ENCODE measurements at regions not wholly inside any gene's neighbourhood (a gene's known extent, or its start where the extent isn't known, plus 50 kb on each side); places are given as distances from the start of the nearest gene placed in this dataset.

- DNase-seq (no peak), ATAC-seq (ENCODE audit: low read depth in 2 of 2) (no peak)
- Mint-ChIP-seq H3K9me3 (peaks cover 0 to 1% (median 0%) of the 10 kb centered on the region in 7 donors), H3K36me3 (no peaks in the 10 kb centered on the region), H3K27ac (no peak overlapping the region), H3K27me3 (peaks cover 11 to 14% (median 14%) of the 10 kb centered on the region in 3 donors), H3K4me1 (no peaks in the 10 kb centered on the region), H3K4me3 (no peak overlapping the region)
Measured at GRCh38 chr9:109602987-109603386, 104.9 kb upstream of the PTPN3 start.

GRCh38 chr9:109604131-109604530 lies 106.0 kb upstream of the PTPN3 start:
- peaks cover 0 to 1% (median 0%) of the 10 kb centered on the region in 7 donors for H3K9me3 Mint-ChIP-seq
- no peak overlapping the region for H3K4me3 Mint-ChIP-seq
- no peaks in the 10 kb centered on the region for H3K36me3 Mint-ChIP-seq
- ATAC-seq (ENCODE audit: low read depth in 2 of 2): no peak
- H3K27ac Mint-ChIP-seq: no peak overlapping the region
- no peaks in the 10 kb centered on the region for H3K4me1 Mint-ChIP-seq
- peaks cover 14 to 15% (median 14%) of the 10 kb centered on the region in 3 donors for H3K27me3 Mint-ChIP-seq
- no peak for DNase-seq

GRCh38 chr9:109604781-109605180 lies 106.7 kb upstream of the PTPN3 start:
- H3K4me3 Mint-ChIP-seq: no peak overlapping the region
- DNase-seq (no peak), ATAC-seq (ENCODE audit: low read depth in 2 of 2) (no peak)
- no peaks in the 10 kb centered on the region for H3K36me3 Mint-ChIP-seq
- H3K9me3 Mint-ChIP-seq: peaks cover 0 to 1% (median 0%) of the 10 kb centered on the region in 7 donors
- no peak overlapping the region for H3K27ac Mint-ChIP-seq
- no peaks in the 10 kb centered on the region for H3K4me1 Mint-ChIP-seq
- peaks cover 13 to 14% (median 14%) of the 10 kb centered on the region in 3 donors for H3K27me3 Mint-ChIP-seq

GRCh38 chr9:109609060-109609459 lies 111.0 kb upstream of the PTPN3 start:
- Mint-ChIP-seq H3K4me1 (no peaks in the 10 kb centered on the region), H3K9me3 (no peaks in the 10 kb centered on the region), H3K4me3 (no peak overlapping the region), H3K36me3 (no peaks in the 10 kb centered on the region), H3K27ac (no peak overlapping the region), H3K27me3 (peaks cover 3 to 25% (median 5%) of the 10 kb centered on the region in 3 donors)
- DNase-seq (no peak), ATAC-seq (ENCODE audit: low read depth in 2 of 2) (no peak)

- DNase-seq (no peak), ATAC-seq (ENCODE audit: low read depth in 2 of 2) (no peak)
- Mint-ChIP-seq H3K27ac (no peak overlapping the region), H3K9me3 (peaks cover 3 to 21% (median 6%) of the 10 kb centered on the region in 7 donors), H3K27me3 (peaks cover 17 to 29% (median 26%) of the 10 kb centered on the region in 3 donors), H3K4me1 (no peaks in the 10 kb centered on the region), H3K36me3 (no peaks in the 10 kb centered on the region), H3K4me3 (no peak overlapping the region)
Measured at GRCh38 chr9:109616571-109617120, 118.5 kb upstream of the PTPN3 start.

- no peak for ATAC-seq (ENCODE audit: low read depth in 2 of 2)
- Mint-ChIP-seq H3K36me3 (no peaks in the 10 kb centered on the region), H3K4me3 (no peak overlapping the region)
Measured at GRCh38 chr9:109619310-109619709, 121.2 kb upstream of the PTPN3 start.

GRCh38 chr9:109624143-109624542 lies 126.0 kb upstream of the PTPN3 start:
- ATAC-seq (ENCODE audit: low read depth in 2 of 2) (no peak), DNase-seq (no peak)
- H3K4me1 Mint-ChIP-seq: no peaks in the 10 kb centered on the region
- peaks cover 7 to 33% (median 28%) of the 10 kb centered on the region in 3 donors for H3K27me3 Mint-ChIP-seq
- peaks cover 0 to 11% (median 6%) of the 10 kb centered on the region in 7 donors for H3K9me3 Mint-ChIP-seq
- H3K36me3 Mint-ChIP-seq: peaks cover 0 to 7% of the 10 kb centered on the region in 2 donors
- no peak overlapping the region for H3K27ac Mint-ChIP-seq
- H3K4me3 Mint-ChIP-seq: no peak overlapping the region

More at GRCh38 chr9:109619310-109619709, 121.2 kb upstream of the PTPN3 start:
- Mint-ChIP-seq H3K27me3 (peaks cover 7 to 36% (median 23%) of the 10 kb centered on the region in 3 donors), H3K9me3 (peaks cover 3 to 24% (median 7%) of the 10 kb centered on the region in 7 donors), H3K4me1 (no peaks in the 10 kb centered on the region), H3K27ac (no peak overlapping the region)
- no peak for DNase-seq

GRCh38 chr9:109624896-109625295 lies 126.8 kb upstream of the PTPN3 start:
- peaks cover 0 to 7% of the 10 kb centered on the region in 2 donors for H3K36me3 Mint-ChIP-seq
- no peak overlapping the region for H3K4me3 Mint-ChIP-seq
- peaks cover 11 to 40% (median 31%) of the 10 kb centered on the region in 3 donors for H3K27me3 Mint-ChIP-seq
- H3K9me3 Mint-ChIP-seq: peaks cover 0 to 11% (median 7%) of the 10 kb centered on the region in 7 donors
- H3K27ac Mint-ChIP-seq: no peak overlapping the region
- DNase-seq (no peak), ATAC-seq (ENCODE audit: low read depth in 2 of 2) (no peak)
- H3K4me1 Mint-ChIP-seq: no peaks in the 10 kb centered on the region

- Mint-ChIP-seq H3K27ac (no peak overlapping the region), H3K4me1 (no peaks in the 10 kb centered on the region), H3K9me3 (peaks cover 0 to 20% (median 9%) of the 10 kb centered on the region in 7 donors), H3K4me3 (no peak overlapping the region), H3K36me3 (peaks cover 0 to 7% of the 10 kb centered on the region in 2 donors), H3K27me3 (peaks cover 14 to 44% (median 28%) of the 10 kb centered on the region in 3 donors)
- DNase-seq (no peak), ATAC-seq (ENCODE audit: low read depth in 2 of 2) (no peak)
Measured at GRCh38 chr9:109627042-109627441, 128.9 kb upstream of the PTPN3 start.

GRCh38 chr9:109629615-109630014 lies 131.5 kb upstream of the PTPN3 start:
- no peak for ATAC-seq (ENCODE audit: low read depth in 2 of 2)
- H3K4me1 Mint-ChIP-seq: no peaks in the 10 kb centered on the region
- H3K27ac Mint-ChIP-seq: no peak overlapping the region
- H3K36me3 Mint-ChIP-seq: peaks cover 0 to 7% of the 10 kb centered on the region in 2 donors
- no peak for DNase-seq
- no peak overlapping the region for H3K4me3 Mint-ChIP-seq
- H3K27me3 Mint-ChIP-seq: peaks cover 21 to 44% (median 22%) of the 10 kb centered on the region in 3 donors
- H3K9me3 Mint-ChIP-seq: peaks cover 0 to 29% (median 9%) of the 10 kb centered on the region in 7 donors

- Mint-ChIP-seq H3K4me1 (no peaks in the 10 kb centered on the region), H3K27ac (no peak overlapping the region), H3K36me3 (no peaks in the 10 kb centered on the region), H3K9me3 (peaks cover 0 to 22% (median 4%) of the 10 kb centered on the region in 7 donors), H3K4me3 (no peak overlapping the region), H3K27me3 (peaks cover 25 to 34% (median 28%) of the 10 kb centered on the region in 3 donors)
- ATAC-seq (ENCODE audit: low read depth in 2 of 2): no peak
- no peak for DNase-seq
Measured at GRCh38 chr9:109632817-109633216, 134.7 kb upstream of the PTPN3 start.

- H3K9me3 Mint-ChIP-seq: peaks cover 1 to 16% (median 5%) of the 10 kb centered on the region in 7 donors
- peaks cover 51 to 69% (median 68%) of the 10 kb centered on the region in 3 donors for H3K27me3 Mint-ChIP-seq
- peak overlapping the region in 4 of 8 donors; percentile 18 to 57 (median 30) for H3K4me3 Mint-ChIP-seq
- DNase-seq: no peak
- peaks cover 0 to 7% of the 10 kb centered on the region in 2 donors for H3K36me3 Mint-ChIP-seq
- peaks cover 4 to 14% (median 7%) of the 10 kb centered on the region in 3 donors for H3K4me1 Mint-ChIP-seq
- ATAC-seq (ENCODE audit: low read depth in 2 of 2): peak; percentile 37
- no peak overlapping the region for H3K27ac Mint-ChIP-seq
Measured at GRCh38 chr9:109639674-109640579, 140.1 kb upstream of the PALM2AKAP2 start.

GRCh38 chr9:109640580-109641371 lies 139.2 kb upstream of the PALM2AKAP2 start:
- Mint-ChIP-seq H3K4me1 (peaks cover 4 to 14% (median 7%) of the 10 kb centered on the region in 3 donors), H3K4me3 (peak overlapping the region in 3 of 8 donors; percentile 27 to 70 (median 44)), H3K27ac (no peak overlapping the region), H3K36me3 (peaks cover 0 to 9% of the 10 kb centered on the region in 2 donors), H3K9me3 (peaks cover 2 to 17% (median 6%) of the 10 kb centered on the region in 7 donors), H3K27me3 (peaks cover 48 to 75% (median 72%) of the 10 kb centered on the region in 3 donors)
- no peak for DNase-seq
- no peak for ATAC-seq (ENCODE audit: low read depth in 2 of 2)
